Muscle of leg (tissue), 3 donors: ENCODE measurements at regions not wholly inside any gene's neighbourhood (a gene's known extent, or its start where the extent isn't known, plus 50 kb on each side); places are given as distances from the start of the nearest gene placed in this dataset.

ENCODE experiments used
- DNase-seq: peaks from one replicate; pipeline ENCODE4 v3.0.0; 2013
- H3K27ac ChIP-seq: one replicate; pipeline ENCODE4 v1.5.1; 2013; ENCODE audit warnings: mild to moderate bottlenecking, low read length, control low read depth
- H3K27me3 ChIP-seq: one replicate; pipeline ENCODE4 v1.6.1; 2013; ENCODE audit warnings: low read length; ENCODE audit not compliant: control insufficient read depth, insufficient read depth
- H3K36me3 ChIP-seq: one replicate; pipeline ENCODE4 v1.6.1; 2013; ENCODE audit warnings: low read length; ENCODE audit not compliant: control insufficient read depth, insufficient read depth
- H3K4me1 ChIP-seq: one replicate; pipeline ENCODE4 v1.6.1; 2013; ENCODE audit warnings: low read length; ENCODE audit not compliant: control insufficient read depth, insufficient read depth
- H3K4me3 ChIP-seq: one replicate; pipeline ENCODE4 v1.5.1; 2013; ENCODE audit warnings: low read length, control low read depth
- H3K9me3 ChIP-seq: replicated peaks from 2 replicates; pipeline ENCODE4 v1.6.1; 2013; ENCODE audit warnings: low read depth, low read length; ENCODE audit not compliant: control insufficient read depth
- WGBS: methylation state at CpG from one replicate; pipeline ENCODE4 v1.1.5; 2013; ENCODE audit warnings: missing lambda C conversion rate; ENCODE audit not compliant: insufficient coverage; 5-methylcytosine and 5-hydroxymethylcytosine counted together

- no peaks in the 10 kb centered on the region for H3K4me1 ChIP-seq
- no peak for DNase-seq
- no peaks in the 10 kb centered on the region for H3K36me3 ChIP-seq
- no peak overlapping the region for H3K4me3 ChIP-seq
- H3K27ac ChIP-seq, result no peak overlapping the region
- no peaks in the 10 kb centered on the region for H3K9me3 ChIP-seq
- no peaks in the 10 kb centered on the region for H3K27me3 ChIP-seq
- WGBS, result no CpG with 5 or more reads among the region's 4 CpGs
Observed at GRCh38 chr3:106214641-106215040, 345.8 kb upstream of the CBLB start.

- Histone ChIP-seq H3K36me3 (no peaks in the 10 kb centered on the region), H3K4me1 (no peaks in the 10 kb centered on the region), H3K27ac (no peak overlapping the region), H3K27me3 (no peaks in the 10 kb centered on the region), H3K9me3 (no peaks in the 10 kb centered on the region), H3K4me3 (no peak overlapping the region)
- DNase-seq, result no peak
- 83% methylated on average over 1 of the region's 1 CpG for WGBS
Observed at GRCh38 chr3:106215047-106215446, 346.2 kb upstream of the CBLB start.

- no peaks in the 10 kb centered on the region for H3K27me3 ChIP-seq
- H3K9me3 ChIP-seq, result no peaks in the 10 kb centered on the region
- no CpG with 5 or more reads among the region's 2 CpGs for WGBS
- H3K27ac ChIP-seq, result no peak overlapping the region
- DNase-seq, result no peak
- H3K4me3 ChIP-seq, result no peak overlapping the region
- H3K4me1 ChIP-seq, result no peaks in the 10 kb centered on the region
- H3K36me3 ChIP-seq, result no peaks in the 10 kb centered on the region
Observed at GRCh38 chr3:106217745-106218144, 348.9 kb upstream of the CBLB start.

- no peaks in the 10 kb centered on the region for H3K4me1 ChIP-seq
- DNase-seq, result no peak
- no peak overlapping the region for H3K4me3 ChIP-seq
- H3K27me3 ChIP-seq, result no peaks in the 10 kb centered on the region
- peaks cover 3% of the 10 kb centered on the region for H3K9me3 ChIP-seq
- no CpG with 5 or more reads among the region's 3 CpGs for WGBS
- H3K27ac ChIP-seq, result no peak overlapping the region
- no peaks in the 10 kb centered on the region for H3K36me3 ChIP-seq
Observed at GRCh38 chr3:106227068-106227467, 358.3 kb upstream of the CBLB start.

- no peak overlapping the region for H3K27ac ChIP-seq
- 63% methylated on average over 1 of the region's 2 CpGs for WGBS
Observed at GRCh38 chr3:106228271-106228670, 359.5 kb upstream of the CBLB start.

GRCh38 chr3:106229495-106230278, 360.9 kb upstream of the CBLB start:
- no peak overlapping the region for H3K4me3 ChIP-seq
- WGBS, result 100% methylated on average over 1 of the region's 4 CpGs
- no peak for DNase-seq
- no peaks in the 10 kb centered on the region for H3K27me3 ChIP-seq
- H3K27ac ChIP-seq, result no peak overlapping the region
- H3K4me1 ChIP-seq, result no peaks in the 10 kb centered on the region
- H3K36me3 ChIP-seq, result no peaks in the 10 kb centered on the region
- H3K9me3 ChIP-seq, result peaks cover 3% of the 10 kb centered on the region

More at GRCh38 chr3:106228271-106228670, 359.5 kb upstream of the CBLB start:
- H3K36me3 ChIP-seq, result no peaks in the 10 kb centered on the region
- peaks cover 3% of the 10 kb centered on the region for H3K9me3 ChIP-seq
- no peak overlapping the region for H3K4me3 ChIP-seq
- H3K27me3 ChIP-seq, result no peaks in the 10 kb centered on the region
- no peaks in the 10 kb centered on the region for H3K4me1 ChIP-seq
- no peak for DNase-seq

GRCh38 chr3:106231086-106231485, 362.3 kb upstream of the CBLB start:
- H3K27me3 ChIP-seq, result no peaks in the 10 kb centered on the region
- no peaks in the 10 kb centered on the region for H3K36me3 ChIP-seq
- no peak overlapping the region for H3K27ac ChIP-seq
- peaks cover 3% of the 10 kb centered on the region for H3K9me3 ChIP-seq
- no peak for DNase-seq
- H3K4me1 ChIP-seq, result no peaks in the 10 kb centered on the region
- H3K4me3 ChIP-seq, result no peak overlapping the region
- WGBS, result no CpG with 5 or more reads among the region's 1 CpG

GRCh38 chr3:106232956-106233355, 364.1 kb upstream of the CBLB start:
- H3K4me1 ChIP-seq, result no peaks in the 10 kb centered on the region
- no peak for DNase-seq
- H3K27me3 ChIP-seq, result no peaks in the 10 kb centered on the region
- no peak overlapping the region for H3K27ac ChIP-seq
- no peaks in the 10 kb centered on the region for H3K36me3 ChIP-seq
- H3K9me3 ChIP-seq, result no peaks in the 10 kb centered on the region
- no peak overlapping the region for H3K4me3 ChIP-seq

GRCh38 chr3:106239195-106239697, 370.4 kb upstream of the CBLB start:
- H3K9me3 ChIP-seq, result no peaks in the 10 kb centered on the region
- DNase-seq, result no peak
- H3K4me3 ChIP-seq, result no peak overlapping the region
- H3K27me3 ChIP-seq, result no peaks in the 10 kb centered on the region
- no peaks in the 10 kb centered on the region for H3K36me3 ChIP-seq
- no peaks in the 10 kb centered on the region for H3K4me1 ChIP-seq
- H3K27ac ChIP-seq, result no peak overlapping the region
- WGBS, result no CpG with 5 or more reads among the region's 2 CpGs

- H3K4me3 ChIP-seq, result no peak overlapping the region
- no peaks in the 10 kb centered on the region for H3K36me3 ChIP-seq
- no peaks in the 10 kb centered on the region for H3K27me3 ChIP-seq
- DNase-seq, result no peak
- no peaks in the 10 kb centered on the region for H3K4me1 ChIP-seq
- WGBS, result 60% methylated on average over 1 of the region's 2 CpGs
- no peaks in the 10 kb centered on the region for H3K9me3 ChIP-seq
- H3K27ac ChIP-seq, result no peak overlapping the region
Observed at GRCh38 chr3:106241593-106241992, 372.8 kb upstream of the CBLB start.
